ENCODE measurements at regions not wholly inside any gene's neighbourhood (a gene's known extent, or its start where the extent isn't known, plus 50 kb on each side); places are given as distances from the start of the nearest gene placed in this dataset.

DNA sequence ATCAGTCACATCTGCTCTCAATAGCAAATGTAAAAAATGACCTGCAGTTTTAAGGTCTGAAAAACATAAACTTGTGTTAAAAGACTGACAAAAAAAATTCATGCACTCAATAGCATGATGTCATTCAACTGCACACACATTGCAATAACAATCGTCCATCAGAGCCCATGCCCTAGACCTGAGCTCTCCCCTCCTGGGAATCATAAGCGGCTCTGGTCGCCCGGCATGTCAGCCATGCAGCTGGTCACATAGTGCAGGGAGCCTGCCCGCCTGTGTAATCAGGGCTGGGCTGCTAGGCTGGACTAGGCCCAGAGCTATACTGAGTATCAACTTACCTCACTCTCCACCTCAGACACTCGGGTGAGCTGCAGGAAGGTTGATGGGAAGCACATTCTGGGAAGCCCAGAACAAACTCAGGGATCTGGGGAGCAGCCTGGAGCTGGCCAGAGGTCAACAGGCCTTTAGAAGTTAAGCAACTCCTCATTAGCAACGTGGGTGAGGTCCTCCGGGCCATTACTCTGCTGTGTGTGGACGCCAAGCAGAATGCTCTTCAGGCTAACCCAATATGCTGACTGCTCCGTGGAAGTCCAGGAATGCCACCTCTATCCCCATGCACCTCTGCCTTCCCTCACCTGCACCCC is 165.5 kb downstream of the TTC32 start:
- H3K4me1 Mint-ChIP-seq, result no peaks in the 10 kb centered on the region
- ATAC-seq (replicated peaks; ENCODE audit: extremely low read depth, poor library complexity, severe bottlenecking) (no peak), DNase-seq (ENCODE audit: low spot score in 2 of 2) (no peak)
- no peaks in the 10 kb centered on the region for H3K36me3 Mint-ChIP-seq (ENCODE audit: insufficient read depth)
- no peak overlapping the region for H3K27ac Mint-ChIP-seq (ENCODE audit: low read depth)
- no peaks in the 10 kb centered on the region for H3K9me3 Mint-ChIP-seq
- peaks cover 51% of the 10 kb centered on the region for H3K27me3 Mint-ChIP-seq
- H3K4me3 Mint-ChIP-seq, result no peak overlapping the region

DNA sequence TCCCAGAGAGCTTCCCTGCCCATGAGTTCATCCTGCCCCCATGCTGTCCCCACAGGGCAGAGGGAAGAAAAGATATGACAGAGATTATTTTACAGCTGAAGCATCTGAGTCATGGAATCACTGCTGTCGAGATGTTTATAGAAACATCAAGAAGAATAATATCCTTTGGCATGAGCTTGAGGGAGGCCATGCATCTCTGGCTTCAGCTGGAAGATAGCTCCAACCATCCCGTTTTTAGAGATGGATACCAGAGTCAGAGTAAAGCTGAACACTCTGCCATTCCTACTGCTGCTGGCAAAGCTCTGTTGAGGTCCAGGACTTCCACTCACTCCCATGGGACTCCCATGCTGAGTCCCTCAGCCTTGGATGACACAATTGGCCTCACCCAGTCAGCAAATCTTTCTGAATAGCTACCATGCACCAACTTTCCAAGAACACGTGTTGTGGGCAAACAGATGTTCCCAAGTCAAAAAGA is 167.8 kb downstream of the TTC32 start:
- DNase-seq (ENCODE audit: low spot score in 2 of 2), result no peak
- no peak overlapping the region for H3K27ac Mint-ChIP-seq (ENCODE audit: low read depth)
- ATAC-seq (replicated peaks; ENCODE audit: extremely low read depth, poor library complexity, severe bottlenecking), result no peak
- no peaks in the 10 kb centered on the region for H3K4me1 Mint-ChIP-seq
- peaks cover 33% of the 10 kb centered on the region for H3K27me3 Mint-ChIP-seq
- H3K36me3 Mint-ChIP-seq (ENCODE audit: insufficient read depth), result no peaks in the 10 kb centered on the region
- H3K4me3 Mint-ChIP-seq, result no peak overlapping the region
- H3K9me3 Mint-ChIP-seq, result no peaks in the 10 kb centered on the region

DNA sequence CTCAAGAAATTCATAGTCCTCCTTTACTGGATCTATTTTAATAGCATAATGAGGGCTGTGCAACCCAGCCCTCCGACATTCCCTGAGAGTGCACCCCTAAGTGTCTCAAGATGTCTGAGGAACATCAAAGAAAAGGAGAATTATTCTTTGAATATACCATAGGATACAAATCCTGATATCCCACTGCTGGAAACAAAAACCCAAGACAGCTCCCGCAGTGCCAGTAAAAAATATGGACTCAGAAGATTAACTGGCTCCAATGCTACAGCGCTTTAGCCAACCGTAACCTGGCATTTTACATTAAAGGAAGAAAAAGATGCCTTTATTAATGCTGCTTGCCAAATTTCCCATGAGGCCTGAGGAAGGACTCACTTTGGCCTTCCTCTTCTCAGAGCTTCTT is 168.4 kb downstream of the TTC32 start:
- H3K36me3 Mint-ChIP-seq (ENCODE audit: insufficient read depth), result no peaks in the 10 kb centered on the region
- H3K4me3 Mint-ChIP-seq, result no peak overlapping the region
- peaks cover 33% of the 10 kb centered on the region for H3K27me3 Mint-ChIP-seq
- no peak for ATAC-seq (replicated peaks; ENCODE audit: extremely low read depth, poor library complexity, severe bottlenecking)
- no peak for DNase-seq (ENCODE audit: low spot score in 2 of 2)
- no peak overlapping the region for H3K27ac Mint-ChIP-seq (ENCODE audit: low read depth)
- H3K4me1 Mint-ChIP-seq, result no peaks in the 10 kb centered on the region
- no peaks in the 10 kb centered on the region for H3K9me3 Mint-ChIP-seq

DNA sequence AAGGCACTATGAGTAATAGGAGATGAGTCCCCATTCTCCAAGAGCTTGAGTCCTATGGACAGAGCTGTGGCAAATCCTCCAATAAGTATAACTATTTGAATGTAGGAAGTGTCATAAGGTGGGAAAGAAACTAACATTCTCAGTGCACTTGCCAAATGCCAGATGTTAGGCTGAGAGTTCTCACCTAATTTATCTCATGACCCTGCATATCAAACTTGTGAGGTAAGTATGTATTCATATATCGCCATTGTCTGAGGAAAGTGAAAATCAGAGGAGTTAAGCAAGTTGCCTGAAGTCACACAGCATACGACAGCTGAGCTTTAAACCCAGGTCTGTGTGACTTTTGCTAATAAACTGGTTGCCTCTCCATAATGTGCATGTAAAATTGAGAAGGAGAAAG is 169.5 kb downstream of the TTC32 start:
- no peaks in the 10 kb centered on the region for H3K36me3 Mint-ChIP-seq (ENCODE audit: insufficient read depth)
- peaks cover 29% of the 10 kb centered on the region for H3K27me3 Mint-ChIP-seq
- H3K4me3 Mint-ChIP-seq, result no peak overlapping the region
- no peaks in the 10 kb centered on the region for H3K9me3 Mint-ChIP-seq
- no peak for ATAC-seq (replicated peaks; ENCODE audit: extremely low read depth, poor library complexity, severe bottlenecking)
- DNase-seq (ENCODE audit: low spot score in 2 of 2), result no peak
- no peaks in the 10 kb centered on the region for H3K4me1 Mint-ChIP-seq
- no peak overlapping the region for H3K27ac Mint-ChIP-seq (ENCODE audit: low read depth)

DNA sequence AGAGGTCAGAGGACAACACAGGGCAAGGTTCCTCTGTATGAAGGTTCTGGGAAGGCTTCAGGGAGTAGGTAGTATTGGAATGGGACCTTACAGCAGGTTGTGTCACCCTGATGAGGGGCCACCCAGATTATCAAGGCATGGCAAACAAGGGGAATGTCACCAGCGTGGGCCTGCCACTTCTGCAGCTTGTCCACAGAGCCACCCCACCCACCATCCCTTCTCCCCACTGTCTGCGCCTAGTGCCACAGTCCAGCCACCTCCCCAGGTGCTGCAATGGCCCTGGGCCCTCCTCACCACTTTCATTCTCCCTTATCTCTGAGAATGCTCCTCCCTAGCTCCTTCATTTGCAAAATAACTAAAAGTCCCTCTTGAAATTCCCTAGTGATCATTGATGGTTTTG is 170.3 kb downstream of the TTC32 start:
- ATAC-seq (replicated peaks; ENCODE audit: extremely low read depth, poor library complexity, severe bottlenecking) (no peak), DNase-seq (ENCODE audit: low spot score in 2 of 2) (no peak)
- Mint-ChIP-seq H3K36me3 (ENCODE audit: insufficient read depth) (no peaks in the 10 kb centered on the region), H3K4me1 (no peaks in the 10 kb centered on the region), H3K4me3 (no peak overlapping the region), H3K27ac (ENCODE audit: low read depth) (no peak overlapping the region), H3K27me3 (peaks cover 32% of the 10 kb centered on the region), H3K9me3 (no peaks in the 10 kb centered on the region)

DNA sequence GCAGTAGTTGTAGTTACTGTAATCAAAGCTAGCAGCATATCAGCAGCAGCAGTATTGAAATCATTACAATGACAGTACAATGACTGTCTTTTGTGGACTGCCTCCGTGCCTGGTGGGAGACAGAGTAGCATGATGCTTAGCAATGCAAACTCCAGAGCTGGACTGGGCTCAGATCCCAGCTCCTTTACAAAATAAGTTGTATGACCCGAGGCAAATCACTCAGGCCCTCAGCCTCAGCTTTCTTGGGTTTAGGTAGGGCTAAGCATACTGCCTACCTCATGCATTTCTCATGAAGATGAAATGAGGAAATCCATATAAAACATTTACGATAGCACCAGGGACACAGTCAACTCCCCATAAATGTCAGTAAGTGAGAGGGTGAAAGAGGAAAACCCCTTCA is 170.7 kb downstream of the TTC32 start:
- no peaks in the 10 kb centered on the region for H3K4me1 Mint-ChIP-seq
- no peaks in the 10 kb centered on the region for H3K36me3 Mint-ChIP-seq (ENCODE audit: insufficient read depth)
- H3K27me3 Mint-ChIP-seq, result peaks cover 32% of the 10 kb centered on the region
- no peak for DNase-seq (ENCODE audit: low spot score in 2 of 2)
- no peak overlapping the region for H3K27ac Mint-ChIP-seq (ENCODE audit: low read depth)
- no peak overlapping the region for H3K4me3 Mint-ChIP-seq
- H3K9me3 Mint-ChIP-seq, result no peaks in the 10 kb centered on the region
- ATAC-seq (replicated peaks; ENCODE audit: extremely low read depth, poor library complexity, severe bottlenecking), result no peak

DNA sequence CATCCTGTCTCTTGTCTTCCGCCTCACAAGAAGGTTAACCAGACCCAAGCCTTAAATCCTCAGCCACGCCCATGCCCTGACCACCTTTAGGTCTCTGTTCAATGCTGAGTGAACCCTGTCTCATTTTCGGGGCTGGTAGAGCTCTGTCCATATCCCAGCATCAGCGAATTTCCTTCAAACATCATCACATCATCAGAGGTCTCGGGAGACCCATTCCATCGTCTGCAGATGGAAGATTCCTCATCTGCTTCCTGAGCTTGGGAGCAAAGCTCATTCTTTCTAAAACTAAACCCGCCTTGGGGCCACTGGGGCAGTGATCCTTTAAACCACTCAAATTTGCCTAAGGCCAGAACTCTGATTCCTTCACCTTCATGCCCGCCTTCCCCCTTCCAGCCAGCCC is 173.7 kb downstream of the TTC32 start:
- no peaks in the 10 kb centered on the region for H3K36me3 Mint-ChIP-seq (ENCODE audit: insufficient read depth)
- peaks cover 32% of the 10 kb centered on the region for H3K27me3 Mint-ChIP-seq
- no peaks in the 10 kb centered on the region for H3K9me3 Mint-ChIP-seq
- DNase-seq (ENCODE audit: low spot score in 2 of 2), result no peak
- no peak for ATAC-seq (replicated peaks; ENCODE audit: extremely low read depth, poor library complexity, severe bottlenecking)
- no peaks in the 10 kb centered on the region for H3K4me1 Mint-ChIP-seq
- no peak overlapping the region for H3K27ac Mint-ChIP-seq (ENCODE audit: low read depth)
- H3K4me3 Mint-ChIP-seq, result no peak overlapping the region

DNA sequence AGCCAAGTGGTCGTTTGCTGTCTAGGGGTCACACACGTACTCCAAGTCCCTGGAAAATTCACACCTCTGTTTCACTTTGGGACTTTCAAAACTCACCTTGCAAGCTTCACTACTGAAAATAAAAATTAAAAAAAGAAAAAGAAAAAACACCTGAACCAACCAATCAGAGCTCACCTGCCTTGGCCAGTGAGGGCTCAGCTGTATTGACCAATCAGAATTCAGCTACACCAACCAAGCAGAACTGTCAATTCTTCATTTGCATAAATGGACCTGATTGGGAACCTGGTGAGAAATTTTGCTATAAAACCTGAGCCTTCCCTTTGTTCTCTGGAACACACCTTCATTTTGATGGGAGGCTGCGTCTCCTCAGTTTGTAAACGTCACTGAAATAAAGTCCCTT is 176.4 kb downstream of the TTC32 start:
- no peak for DNase-seq (ENCODE audit: low spot score in 2 of 2)
- Mint-ChIP-seq H3K4me3 (no peak overlapping the region), H3K27me3 (peaks cover 30% of the 10 kb centered on the region), H3K4me1 (no peaks in the 10 kb centered on the region), H3K9me3 (peaks cover 5% of the 10 kb centered on the region), H3K27ac (ENCODE audit: low read depth) (no peak overlapping the region), H3K36me3 (ENCODE audit: insufficient read depth) (no peaks in the 10 kb centered on the region)
- no peak for ATAC-seq (replicated peaks; ENCODE audit: extremely low read depth, poor library complexity, severe bottlenecking)

DNA sequence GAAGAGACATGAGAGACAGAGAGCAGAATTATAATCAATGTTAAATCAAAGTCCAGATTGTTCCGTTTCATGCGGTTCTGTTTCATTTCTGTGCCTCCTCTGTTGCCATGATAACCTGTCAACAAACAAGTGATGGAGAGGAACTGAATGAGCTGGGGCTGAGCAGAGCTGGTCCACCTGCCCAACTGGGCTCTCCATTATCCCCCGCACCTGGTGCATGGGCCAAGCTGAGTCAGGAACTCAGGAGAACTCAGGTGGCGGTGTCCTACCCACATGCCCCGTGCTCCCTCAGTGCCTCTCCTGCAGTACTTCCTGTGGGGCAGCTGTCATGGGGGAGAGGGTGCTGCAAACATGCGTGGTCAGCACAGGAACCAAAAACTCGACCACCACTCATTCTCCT is 178.8 kb downstream of the TTC32 start:
- Mint-ChIP-seq H3K27me3 (peaks cover 40% of the 10 kb centered on the region), H3K4me1 (no peaks in the 10 kb centered on the region), H3K4me3 (no peak overlapping the region), H3K36me3 (ENCODE audit: insufficient read depth) (no peaks in the 10 kb centered on the region), H3K27ac (ENCODE audit: low read depth) (no peak overlapping the region), H3K9me3 (peaks cover 5% of the 10 kb centered on the region)
- ATAC-seq (replicated peaks; ENCODE audit: extremely low read depth, poor library complexity, severe bottlenecking), result no peak
- DNase-seq (ENCODE audit: low spot score in 2 of 2), result no peak

DNA sequence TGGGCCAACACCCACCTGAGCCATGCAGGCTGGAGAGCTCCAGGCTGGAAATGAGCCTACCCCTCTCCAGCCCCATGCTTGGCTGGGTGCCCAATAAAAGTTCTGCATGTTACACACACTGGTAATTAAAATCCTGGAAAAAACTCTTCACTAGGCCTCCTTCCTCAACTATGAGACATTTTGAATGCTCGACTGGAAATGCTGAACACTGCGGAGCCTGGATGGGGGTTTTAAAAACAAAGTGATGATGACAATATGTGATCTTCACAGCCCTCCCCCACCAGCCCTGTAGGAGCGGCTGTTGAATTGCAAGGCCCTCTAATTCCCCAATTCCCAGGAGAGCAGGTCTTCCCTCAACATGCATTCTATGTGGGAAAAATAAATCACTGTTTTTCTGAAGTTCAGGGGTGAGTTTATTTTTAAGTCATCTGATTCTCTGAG is 179.2 kb downstream of the TTC32 start:
- no peaks in the 10 kb centered on the region for H3K4me1 Mint-ChIP-seq
- DNase-seq (ENCODE audit: low spot score in 2 of 2) (no peak), ATAC-seq (replicated peaks; ENCODE audit: extremely low read depth, poor library complexity, severe bottlenecking) (no peak)
- H3K27me3 Mint-ChIP-seq, result peaks cover 43% of the 10 kb centered on the region
- H3K36me3 Mint-ChIP-seq (ENCODE audit: insufficient read depth), result no peaks in the 10 kb centered on the region
- H3K4me3 Mint-ChIP-seq, result no peak overlapping the region
- no peak overlapping the region for H3K27ac Mint-ChIP-seq (ENCODE audit: low read depth)
- H3K9me3 Mint-ChIP-seq, result peaks cover 5% of the 10 kb centered on the region

DNA sequence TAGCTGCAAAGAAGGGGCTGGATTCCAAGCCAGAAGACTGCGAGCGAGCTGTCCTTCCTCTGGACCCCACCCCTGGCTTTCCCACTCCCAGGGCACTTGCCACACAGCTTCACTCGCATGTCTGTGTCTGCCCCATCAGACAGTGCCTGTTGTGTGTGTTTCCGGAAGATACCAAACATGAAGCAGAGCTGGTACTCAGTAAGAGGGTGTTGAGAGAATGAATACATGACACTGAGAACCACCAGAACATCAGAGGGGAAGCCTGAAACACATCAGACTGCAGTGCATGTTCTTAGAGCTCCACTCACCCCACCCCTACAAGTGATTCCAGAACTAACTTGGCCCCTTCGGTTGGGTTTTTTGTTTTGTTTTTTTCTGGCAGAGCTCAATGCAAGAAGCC is 181.5 kb downstream of the TTC32 start:
- DNase-seq (ENCODE audit: low spot score in 2 of 2) (no peak), ATAC-seq (replicated peaks; ENCODE audit: extremely low read depth, poor library complexity, severe bottlenecking) (no peak)
- no peak overlapping the region for H3K27ac Mint-ChIP-seq (ENCODE audit: low read depth)
- H3K9me3 Mint-ChIP-seq, result peaks cover 5% of the 10 kb centered on the region
- peaks cover 48% of the 10 kb centered on the region for H3K27me3 Mint-ChIP-seq
- no peaks in the 10 kb centered on the region for H3K4me1 Mint-ChIP-seq
- no peaks in the 10 kb centered on the region for H3K36me3 Mint-ChIP-seq (ENCODE audit: insufficient read depth)
- no peak overlapping the region for H3K4me3 Mint-ChIP-seq

DNA sequence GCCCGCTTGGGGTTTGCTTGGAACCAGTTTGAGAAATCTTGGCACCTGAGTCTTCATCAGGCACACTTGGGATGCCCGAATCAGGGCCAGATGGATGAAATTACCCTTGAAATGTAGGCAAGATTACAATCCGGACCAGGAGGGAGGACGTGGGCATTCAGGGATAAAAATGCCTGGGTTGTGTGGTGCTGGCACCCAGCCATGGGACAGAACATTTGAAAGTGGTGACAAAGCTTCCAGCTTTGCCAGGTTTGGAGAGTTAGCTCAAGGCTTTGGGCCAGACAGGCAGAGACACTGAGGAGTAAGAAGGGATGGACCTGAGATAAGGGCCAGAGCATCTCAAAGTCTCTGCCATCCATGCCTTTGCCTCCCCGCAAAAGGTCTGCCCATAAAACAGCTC is 182.2 kb downstream of the TTC32 start:
- no peak overlapping the region for H3K27ac Mint-ChIP-seq (ENCODE audit: low read depth)
- no peaks in the 10 kb centered on the region for H3K36me3 Mint-ChIP-seq (ENCODE audit: insufficient read depth)
- H3K4me1 Mint-ChIP-seq, result no peaks in the 10 kb centered on the region
- H3K27me3 Mint-ChIP-seq, result peaks cover 48% of the 10 kb centered on the region
- H3K9me3 Mint-ChIP-seq, result peaks cover 5% of the 10 kb centered on the region
- H3K4me3 Mint-ChIP-seq, result no peak overlapping the region
- no peak for ATAC-seq (replicated peaks; ENCODE audit: extremely low read depth, poor library complexity, severe bottlenecking)
- DNase-seq (ENCODE audit: low spot score in 2 of 2), result no peak

DNA sequence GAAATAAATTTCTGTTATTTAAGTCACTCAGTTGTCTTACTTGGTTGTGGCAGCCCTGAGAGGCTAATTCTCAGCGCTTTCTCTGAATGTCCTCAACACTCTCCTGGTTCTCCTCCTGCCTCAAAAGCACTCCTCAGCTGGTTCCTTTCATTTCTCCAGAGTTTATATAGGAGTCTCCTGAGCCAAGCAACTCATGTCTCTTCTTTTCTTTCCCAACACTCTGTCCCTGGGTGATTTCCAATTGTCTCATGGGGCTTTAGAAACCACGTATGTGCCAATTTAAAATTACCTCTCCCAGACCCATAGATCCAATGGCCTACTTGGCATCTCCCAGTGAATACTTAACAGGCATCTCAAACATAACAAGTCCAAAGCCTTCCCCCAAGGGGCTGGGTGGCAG is 184.3 kb downstream of the TTC32 start:
- DNase-seq (ENCODE audit: low spot score in 2 of 2) (no peak), ATAC-seq (replicated peaks; ENCODE audit: extremely low read depth, poor library complexity, severe bottlenecking) (no peak)
- Mint-ChIP-seq H3K27ac (ENCODE audit: low read depth) (no peak overlapping the region), H3K27me3 (peaks cover 55% of the 10 kb centered on the region), H3K4me1 (no peaks in the 10 kb centered on the region), H3K36me3 (ENCODE audit: insufficient read depth) (no peaks in the 10 kb centered on the region), H3K9me3 (peaks cover 5% of the 10 kb centered on the region), H3K4me3 (no peak overlapping the region)

Data from central memory CD8-positive, alpha-beta T cell (primary cell).